CD4-positive, alpha-beta memory T cell (primary cell): ENCODE measurements at regions not wholly inside any gene's neighbourhood (a gene's known extent, or its start where the extent isn't known, plus 50 kb on each side); places are given as distances from the start of the nearest gene placed in this dataset.
"Not testable (repeated sequence)": the region's sequence is repeated elsewhere in the genome, so short reads cannot be mapped to it uniquely, and the experiment has no call there.

Experiments used
- CTCF ChIA-PET: fragments of 350-600 bp; sonication (Branson Sonifier 250); formaldehyde crosslinking; loops from one replicate; lab custom pipeline; 2021; ENCODE audit warnings: inconsistent platforms; ENCODE audit not compliant: partially characterized antibody; lab: Charles Lee
- POLR2A ChIA-PET: fragments of 350-600 bp; sonication (Branson Sonifier 250); formaldehyde crosslinking; loops from one replicate; lab custom pipeline; 2021; ENCODE audit not compliant: partially characterized antibody; lab: Charles Lee
- DNase-seq, 5 donors: peaks; one replicate each; pipeline versions ENCODE4 v3.0.0 to v3.0.0-alpha.2; 2020 to 2022; ENCODE audit warnings: mixed read lengths in 1 of 5
- H3K27ac ChIP-seq: one replicate; pipeline ENCODE4 v1.7.0; 2013; ENCODE audit warnings: low read depth, low read length
- H3K27me3 ChIP-seq: 2 replicates; pipeline ENCODE4 v1.7.0; 2013; ENCODE audit warnings: mild to moderate bottlenecking, low read length, moderate library complexity; ENCODE audit not compliant: insufficient read depth
- H3K36me3 ChIP-seq: 2 replicates; pipeline ENCODE4 v1.7.0; 2013; ENCODE audit warnings: mild to moderate bottlenecking, low read length, moderate library complexity; ENCODE audit not compliant: insufficient read depth
- H3K4me1 ChIP-seq: 2 replicates; pipeline ENCODE4 v1.7.0; 2013; ENCODE audit warnings: mild to moderate bottlenecking, low read length, moderate library complexity; ENCODE audit not compliant: insufficient read depth
- H3K4me3 ChIP-seq, 2 donors: one replicate each; pipeline ENCODE4 v1.7.0; 2013; ENCODE audit warnings: low read length in 2 of 2, mild to moderate bottlenecking in 1 of 2
- H3K9me3 ChIP-seq, 2 donors: one replicate each; pipeline ENCODE4 v1.7.0; 2013; ENCODE audit warnings: low read length in 2 of 2, control low read depth in 1 of 2; ENCODE audit not compliant: control insufficient read depth in 1 of 2
- H3K27ac Mint-ChIP-seq, 7 donors: one replicate each; pipeline ENCODE4 v1.8.0; 2020 to 2021; ENCODE audit warnings: mixed read lengths in 7 of 7, mild to moderate bottlenecking in 6 of 7, inconsistent platforms in 3 of 7, moderate library complexity in 3 of 7
- H3K27me3 Mint-ChIP-seq, 2 donors: one replicate each; pipeline ENCODE4 v1.8.0; 2020 to 2021; ENCODE audit warnings: mixed read lengths in 2 of 2
- H3K36me3 Mint-ChIP-seq, 2 donors: one replicate each; pipeline ENCODE4 v1.8.0; 2020 to 2021; ENCODE audit warnings: mixed read lengths in 2 of 2, inconsistent platforms in 1 of 2, mild to moderate bottlenecking in 1 of 2
- H3K4me1 Mint-ChIP-seq, 4 donors: one replicate each; pipeline ENCODE4 v1.8.0; 2020 to 2021; ENCODE audit warnings: mixed read lengths in 4 of 4, mild to moderate bottlenecking in 1 of 4
- H3K4me3 Mint-ChIP-seq, 8 donors: one replicate each; pipeline ENCODE4 v1.8.0; 2020 to 2021; ENCODE audit warnings: mixed read lengths in 8 of 8, mild to moderate bottlenecking in 7 of 8, moderate library complexity in 6 of 8, inconsistent platforms in 3 of 8
- H3K9me3 Mint-ChIP-seq, 8 donors: one replicate each; pipeline ENCODE4 v1.8.0; 2020 to 2021; ENCODE audit warnings: mixed read lengths in 8 of 8, mild to moderate bottlenecking in 5 of 8, inconsistent platforms in 3 of 8, moderate library complexity in 1 of 8
- intact Hi-C: fragments of 100-400 bp; cut with micrococcal nuclease; formaldehyde crosslinking; loops from one replicate; pipeline ENCODE4 v1.15.1; 2023

- H3K4me3 ChIP-seq = no peak overlapping the region
- H3K4me3 Mint-ChIP-seq = no peak overlapping the region
- DNase-seq = no peak
- intact Hi-C loops = no loop called here
- peaks cover 0 to 14% (median 4%) of the 10 kb centered on the region in 8 donors for H3K9me3 Mint-ChIP-seq
- H3K36me3 ChIP-seq = no peaks in the 10 kb centered on the region
- no peaks in the 10 kb centered on the region for H3K4me1 Mint-ChIP-seq
- H3K9me3 ChIP-seq = no peaks in the 10 kb centered on the region
- H3K36me3 Mint-ChIP-seq = no peaks in the 10 kb centered on the region
- H3K27ac Mint-ChIP-seq = no peak overlapping the region
- CTCF ChIA-PET = no interaction called here
- H3K27ac ChIP-seq = no peak overlapping the region
- H3K4me1 ChIP-seq = no peaks in the 10 kb centered on the region
- no peaks in the 10 kb centered on the region for H3K27me3 ChIP-seq
- H3K27me3 Mint-ChIP-seq = peaks cover 6 to 36% of the 10 kb centered on the region in 2 donors
- POLR2A ChIA-PET = no interaction called here
Observed at GRCh38 chr11:134500621-134501020, 88.6 kb upstream of the B3GAT1 start.

GRCh38 chr11:134499990-134500389 lies 87.9 kb upstream of the B3GAT1 start:
- intact Hi-C loops = no loop called here
- H3K27me3 ChIP-seq = no peaks in the 10 kb centered on the region
- no peaks in the 10 kb centered on the region for H3K36me3 ChIP-seq
- H3K4me1 ChIP-seq = no peaks in the 10 kb centered on the region
- DNase-seq = no peak
- ChIA-PET CTCF (no interaction called here), POLR2A (no interaction called here)
- Mint-ChIP-seq H3K4me1 (no peaks in the 10 kb centered on the region), H3K4me3 (no peak overlapping the region), H3K36me3 (no peaks in the 10 kb centered on the region), H3K27me3 (peaks cover 10 to 40% of the 10 kb centered on the region in 2 donors), H3K27ac (no peak overlapping the region), H3K9me3 (peaks cover 0 to 19% (median 9%) of the 10 kb centered on the region in 8 donors)
- no peak overlapping the region for H3K27ac ChIP-seq
- no peak overlapping the region for H3K4me3 ChIP-seq
- H3K9me3 ChIP-seq = no peaks in the 10 kb centered on the region

GRCh38 chr11:134498326-134499139 lies 86.5 kb upstream of the B3GAT1 start:
- CTCF ChIA-PET = no interaction called here
- Mint-ChIP-seq H3K27me3 (peaks cover 10 to 35% of the 10 kb centered on the region in 2 donors), H3K4me1 (no peaks in the 10 kb centered on the region), H3K4me3 (no peak overlapping the region), H3K27ac (no peak overlapping the region), H3K36me3 (no peaks in the 10 kb centered on the region), H3K9me3 (peaks cover 0 to 24% (median 11%) of the 10 kb centered on the region in 8 donors)
- no peaks in the 10 kb centered on the region for H3K27me3 ChIP-seq
- intact Hi-C loops = no loop called here
- no peaks in the 10 kb centered on the region for H3K36me3 ChIP-seq
- H3K27ac ChIP-seq = no peak overlapping the region
- POLR2A ChIA-PET = no interaction called here
- DNase-seq = no peak
- no peaks in the 10 kb centered on the region for H3K9me3 ChIP-seq
- H3K4me1 ChIP-seq = no peaks in the 10 kb centered on the region
- no peak overlapping the region for H3K4me3 ChIP-seq

GRCh38 chr11:134497586-134497985 lies 85.5 kb upstream of the B3GAT1 start:
- no peaks in the 10 kb centered on the region for H3K9me3 ChIP-seq
- no peaks in the 10 kb centered on the region for H3K27me3 ChIP-seq
- H3K36me3 ChIP-seq = no peaks in the 10 kb centered on the region
- H3K4me1 Mint-ChIP-seq = no peaks in the 10 kb centered on the region
- H3K4me3 Mint-ChIP-seq = no peak overlapping the region
- H3K27ac ChIP-seq = no peak overlapping the region
- ChIA-PET CTCF (no interaction called here), POLR2A (no interaction called here)
- intact Hi-C loops = no loop called here
- H3K4me3 ChIP-seq = no peak overlapping the region
- H3K9me3 Mint-ChIP-seq = peaks cover 0 to 24% (median 13%) of the 10 kb centered on the region in 8 donors
- peaks cover 10 to 33% of the 10 kb centered on the region in 2 donors for H3K27me3 Mint-ChIP-seq
- H3K36me3 Mint-ChIP-seq = no peaks in the 10 kb centered on the region
- no peak overlapping the region for H3K27ac Mint-ChIP-seq
- no peak for DNase-seq
- H3K4me1 ChIP-seq = no peaks in the 10 kb centered on the region

- CTCF ChIA-PET, intact Hi-C loops, POLR2A ChIA-PET, H3K4me1 ChIP-seq, H3K27ac Mint-ChIP-seq, H3K4me1 Mint-ChIP-seq, H3K9me3 ChIP-seq, H3K27ac ChIP-seq, H3K4me3 Mint-ChIP-seq, H3K27me3 ChIP-seq, DNase-seq, H3K36me3 ChIP-seq, H3K4me3 ChIP-seq, H3K36me3 Mint-ChIP-seq: not testable (repeated sequence)
- Mint-ChIP-seq H3K27me3 (peaks cover 9 to 29% of the 10 kb centered on the region in 2 donors), H3K9me3 (peaks cover 0 to 27% (median 13%) of the 10 kb centered on the region in 8 donors)
Observed at GRCh38 chr11:134496058-134496457, 84.0 kb upstream of the B3GAT1 start.

GRCh38 chr11:134494395-134494794 lies 82.4 kb upstream of the B3GAT1 start:
- H3K36me3 Mint-ChIP-seq, CTCF ChIA-PET, DNase-seq, POLR2A ChIA-PET, H3K27me3 ChIP-seq, H3K9me3 ChIP-seq, H3K27ac Mint-ChIP-seq, H3K27ac ChIP-seq, intact Hi-C loops, H3K36me3 ChIP-seq, H3K4me1 ChIP-seq, H3K4me3 ChIP-seq, H3K4me1 Mint-ChIP-seq, H3K4me3 Mint-ChIP-seq: not testable (repeated sequence)
- Mint-ChIP-seq H3K27me3 (peaks cover 9 to 19% of the 10 kb centered on the region in 2 donors), H3K9me3 (peaks cover 0 to 27% (median 13%) of the 10 kb centered on the region in 8 donors)

GRCh38 chr11:134492411-134492810 lies 80.4 kb upstream of the B3GAT1 start:
- H3K27me3 ChIP-seq, H3K4me1 ChIP-seq, POLR2A ChIA-PET, H3K9me3 ChIP-seq, H3K27ac Mint-ChIP-seq, CTCF ChIA-PET, H3K36me3 Mint-ChIP-seq, H3K4me3 Mint-ChIP-seq, intact Hi-C loops, H3K4me3 ChIP-seq, DNase-seq, H3K4me1 Mint-ChIP-seq, H3K36me3 ChIP-seq, H3K27ac ChIP-seq: not testable (repeated sequence)
- Mint-ChIP-seq H3K27me3 (peaks cover 12 to 16% of the 10 kb centered on the region in 2 donors), H3K9me3 (peaks cover 0 to 27% (median 13%) of the 10 kb centered on the region in 8 donors)
